Activated naive CD4-positive, alpha-beta T cell treated with anti-CD3 and anti-CD28 coated beads for 36 hours (primary cell): ENCODE measurements at regions not wholly inside any gene's neighbourhood (a gene's known extent, or its start where the extent isn't known, plus 50 kb on each side); places are given as distances from the start of the nearest gene placed in this dataset.

Experiments used
- CTCF ChIA-PET: fragments of 350-600 bp; sonication (Branson Sonifier 250); formaldehyde crosslinking; loops from one replicate; lab custom pipeline; 2021; ENCODE audit warnings: antibody characterized with exemption; lab: Charles Lee
- DNase-seq: peaks from one replicate; pipeline ENCODE4 v3.0.0-alpha.2; 2020
- H3K27ac Mint-ChIP-seq: one replicate; pipeline ENCODE4 v1.8.0; 2021; ENCODE audit warnings: mild to moderate bottlenecking, mixed read lengths
- H3K27me3 Mint-ChIP-seq: one replicate; pipeline ENCODE4 v1.8.0; 2021; ENCODE audit warnings: low read depth, mixed read lengths
- H3K36me3 Mint-ChIP-seq: one replicate; pipeline ENCODE4 v1.8.0; 2021; ENCODE audit warnings: low read depth, mixed read lengths
- H3K4me1 Mint-ChIP-seq: one replicate; pipeline ENCODE4 v1.8.0; 2021; ENCODE audit warnings: low read depth, mixed read lengths
- H3K4me3 Mint-ChIP-seq: one replicate; pipeline ENCODE4 v1.8.0; 2021; ENCODE audit warnings: mild to moderate bottlenecking, moderate library complexity, mixed read lengths
- H3K9me3 Mint-ChIP-seq: one replicate; pipeline ENCODE4 v1.8.0; 2021; ENCODE audit warnings: mixed read lengths
- intact Hi-C: fragments of 100-400 bp; cut with micrococcal nuclease; formaldehyde crosslinking; loops from one replicate; pipeline ENCODE4 v1.15.1; 2023

DNA sequence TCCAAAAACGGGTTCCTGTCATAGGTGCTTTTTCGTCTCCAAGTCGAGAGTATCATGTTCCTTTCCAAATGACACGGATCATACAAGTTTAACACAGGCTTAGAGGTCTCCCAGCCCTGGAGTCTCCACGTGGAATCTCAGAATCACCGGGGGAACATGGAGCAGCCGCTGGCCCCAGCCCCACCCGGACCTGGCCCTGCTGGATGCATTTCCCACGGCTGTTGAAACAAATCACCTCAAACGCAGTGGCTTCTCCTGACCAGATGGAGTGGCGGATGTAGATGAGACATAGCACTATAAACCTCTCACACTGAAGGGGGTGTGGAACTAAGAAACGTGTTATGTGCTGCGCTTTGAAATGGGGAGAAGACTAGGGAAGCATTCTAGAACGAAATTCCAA is 70.0 kb upstream of the FRMD1 start:
- peaks cover 25% of the 10 kb centered on the region for H3K27me3 Mint-ChIP-seq
- CTCF ChIA-PET = no interaction called here
- no peaks in the 10 kb centered on the region for H3K36me3 Mint-ChIP-seq
- H3K4me3 Mint-ChIP-seq = no peak overlapping the region
- DNase-seq = no peak
- H3K4me1 Mint-ChIP-seq = no peaks in the 10 kb centered on the region
- H3K27ac Mint-ChIP-seq = no peak overlapping the region
- intact Hi-C loops = no loop called here
- H3K9me3 Mint-ChIP-seq = no peaks in the 10 kb centered on the region

DNA sequence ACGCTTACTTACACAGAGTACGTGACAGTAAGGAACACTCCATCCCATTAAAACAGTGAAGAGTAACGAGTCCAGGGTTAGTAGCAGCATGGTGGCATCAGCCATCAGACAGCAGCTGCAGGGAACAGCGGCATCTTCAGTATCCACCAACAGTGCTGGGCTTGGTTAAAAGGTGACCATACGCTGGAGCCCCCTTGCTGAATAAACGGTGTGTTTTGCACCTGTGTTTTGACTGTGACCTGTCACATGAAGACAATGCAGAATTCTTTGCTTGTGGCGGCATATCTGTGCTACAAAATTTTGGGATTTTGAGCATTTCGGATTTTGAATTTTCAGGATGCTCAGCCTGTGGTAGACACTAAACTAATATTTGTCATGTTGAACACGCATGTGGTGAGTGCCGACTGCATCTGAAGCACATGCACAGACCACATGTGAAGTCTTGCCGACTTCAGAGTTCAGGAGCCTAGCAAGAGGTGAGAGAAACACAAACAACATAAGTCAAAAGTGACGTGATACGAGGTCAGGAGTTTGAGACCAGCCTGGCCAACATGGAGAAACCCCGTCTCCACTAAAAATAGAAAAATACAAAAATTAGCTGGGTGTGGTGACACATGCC is 69.3 kb upstream of the FRMD1 start:
- CTCF ChIA-PET = no interaction called here

DNA sequence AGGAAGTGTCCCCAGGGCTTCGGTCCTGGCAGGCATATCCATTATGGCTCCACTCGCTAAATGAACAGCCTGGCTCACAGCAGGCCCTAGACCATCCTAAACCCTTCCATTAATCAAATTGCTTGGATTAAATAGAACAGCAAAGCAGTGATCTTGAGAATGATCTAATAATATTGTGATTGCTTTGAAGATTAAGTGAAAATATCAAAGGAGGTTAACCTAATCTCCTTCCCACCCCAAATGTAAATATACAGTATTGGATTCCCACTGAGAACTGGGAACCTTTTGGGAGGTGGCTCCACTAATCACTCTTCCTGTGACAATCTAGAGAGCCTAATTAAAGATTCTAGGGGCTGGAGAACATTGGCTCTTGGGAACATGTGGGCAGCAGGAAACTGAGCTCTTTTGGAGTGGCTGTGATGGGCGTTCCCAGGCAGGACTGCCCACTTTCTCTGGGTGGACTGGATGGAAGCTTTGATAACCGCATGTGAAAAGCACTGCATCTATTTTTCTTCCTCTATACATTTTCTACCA is 68.3 kb upstream of the FRMD1 start:
- H3K9me3 Mint-ChIP-seq = no peaks in the 10 kb centered on the region

More for the DNA sequence above, 69.3 kb upstream of the FRMD1 start:
- no peak for DNase-seq
- Mint-ChIP-seq H3K36me3 (no peaks in the 10 kb centered on the region), H3K27ac (no peak overlapping the region), H3K4me3 (no peak overlapping the region), H3K9me3 (no peaks in the 10 kb centered on the region), H3K4me1 (no peaks in the 10 kb centered on the region), H3K27me3 (peaks cover 28% of the 10 kb centered on the region)
- intact Hi-C loops = no loop called here

DNA sequence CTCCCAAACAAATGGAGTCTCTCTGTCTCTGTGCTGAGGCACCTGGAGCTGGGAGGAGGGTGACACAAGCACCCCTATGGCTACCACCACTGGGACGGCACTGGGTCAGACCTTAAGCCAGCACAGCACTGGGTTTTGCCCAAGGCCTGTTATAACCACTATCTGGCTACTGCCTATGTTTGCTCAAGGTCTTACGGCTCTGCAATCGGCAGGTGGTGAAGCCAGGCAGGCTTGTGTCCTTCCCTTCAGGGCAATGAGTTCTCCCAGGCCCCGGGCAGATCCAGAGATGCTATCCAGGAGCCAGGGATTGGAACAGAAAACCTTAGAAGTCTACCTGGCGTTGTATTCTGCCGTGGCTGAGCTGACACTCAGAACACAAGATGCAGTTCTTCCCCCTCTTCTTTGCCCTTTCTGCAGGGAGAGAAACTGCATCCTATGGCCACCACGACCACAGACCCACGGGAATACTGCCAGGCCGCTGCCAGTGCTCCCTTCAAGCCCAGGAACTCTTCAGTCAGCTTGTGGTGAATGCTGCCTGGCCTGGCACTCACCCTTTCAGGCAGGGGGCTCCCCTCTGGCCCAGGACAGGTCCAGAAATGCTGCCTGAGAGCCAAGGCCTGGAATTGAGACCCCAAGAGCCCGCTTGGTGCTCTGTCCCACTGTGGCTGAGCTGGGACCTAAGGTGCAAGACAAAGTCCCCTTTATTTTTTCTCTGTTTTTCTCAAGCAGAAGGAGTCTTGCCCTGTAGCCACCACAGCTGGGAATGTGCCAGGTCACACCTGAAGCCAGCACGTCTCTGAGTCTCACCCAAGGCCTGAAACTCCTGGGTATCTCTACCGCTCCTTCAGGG is 67.0 kb upstream of the FRMD1 start:
- Mint-ChIP-seq H3K9me3 (no peaks in the 10 kb centered on the region), H3K4me1 (no peaks in the 10 kb centered on the region), H3K27ac (no peak overlapping the region), H3K36me3 (no peaks in the 10 kb centered on the region), H3K4me3 (no peak overlapping the region), H3K27me3 (peaks cover 31% of the 10 kb centered on the region)
- intact Hi-C loops = no loop called here
- no peak for DNase-seq
- CTCF ChIA-PET = no interaction called here

More for the DNA sequence above, 68.3 kb upstream of the FRMD1 start:
- no peaks in the 10 kb centered on the region for H3K4me1 Mint-ChIP-seq
- H3K4me3 Mint-ChIP-seq = no peak overlapping the region
- intact Hi-C loops = no loop called here
- DNase-seq = no peak
- CTCF ChIA-PET = no interaction called here
- peaks cover 25% of the 10 kb centered on the region for H3K27me3 Mint-ChIP-seq
- no peak overlapping the region for H3K27ac Mint-ChIP-seq
- no peaks in the 10 kb centered on the region for H3K36me3 Mint-ChIP-seq

DNA sequence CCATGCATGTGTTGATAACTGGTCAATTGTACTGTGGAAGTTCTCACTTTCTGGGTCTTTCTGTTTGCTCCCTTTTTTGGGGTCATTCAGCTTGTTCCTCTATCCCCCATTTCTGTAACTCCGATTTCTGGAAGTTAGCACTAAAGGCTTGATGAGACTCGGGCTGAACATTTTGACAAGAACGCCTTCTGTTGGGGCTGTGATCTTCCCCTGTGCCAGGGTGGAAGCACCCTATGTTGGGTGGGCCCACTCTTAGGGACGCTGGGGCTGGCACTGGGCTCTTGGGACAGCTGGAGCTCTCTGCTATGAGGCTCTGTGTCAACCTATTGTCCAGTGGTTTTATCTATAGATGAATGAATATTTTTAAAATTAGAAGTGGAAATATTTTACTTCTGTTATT is 60.1 kb upstream of the FRMD1 start:
- CTCF ChIA-PET = no interaction called here
- Mint-ChIP-seq H3K36me3 (no peaks in the 10 kb centered on the region), H3K4me3 (no peak overlapping the region), H3K4me1 (no peaks in the 10 kb centered on the region), H3K9me3 (no peaks in the 10 kb centered on the region), H3K27ac (no peak overlapping the region), H3K27me3 (peaks cover 19% of the 10 kb centered on the region)
- intact Hi-C loops = no loop called here
- no peak for DNase-seq

DNA sequence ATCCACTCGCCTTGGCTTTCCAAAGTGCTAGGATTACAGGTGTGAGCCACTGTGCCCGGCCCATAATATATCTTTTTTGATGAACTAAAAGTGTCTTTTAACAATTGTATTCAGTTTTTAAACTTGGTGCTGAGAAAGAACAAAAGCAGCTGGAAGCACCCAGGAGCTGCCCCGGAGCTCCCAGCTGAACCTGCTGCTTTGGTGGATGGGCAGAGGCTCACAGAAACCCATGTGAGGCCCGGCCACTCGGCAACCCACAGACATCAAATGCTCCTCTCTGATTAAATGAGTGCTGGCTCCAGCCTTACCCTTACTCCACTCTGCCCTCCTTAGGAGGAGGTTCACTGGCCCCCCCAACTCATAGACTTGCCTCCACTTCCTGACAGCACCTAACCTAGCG is 59.4 kb upstream of the FRMD1 start:
- no peaks in the 10 kb centered on the region for H3K36me3 Mint-ChIP-seq
- DNase-seq = no peak
- CTCF ChIA-PET = no interaction called here
- no peaks in the 10 kb centered on the region for H3K9me3 Mint-ChIP-seq
- H3K27ac Mint-ChIP-seq = no peak overlapping the region
- intact Hi-C loops = no loop called here
- no peaks in the 10 kb centered on the region for H3K4me1 Mint-ChIP-seq
- peaks cover 19% of the 10 kb centered on the region for H3K27me3 Mint-ChIP-seq
- H3K4me3 Mint-ChIP-seq = no peak overlapping the region

DNA sequence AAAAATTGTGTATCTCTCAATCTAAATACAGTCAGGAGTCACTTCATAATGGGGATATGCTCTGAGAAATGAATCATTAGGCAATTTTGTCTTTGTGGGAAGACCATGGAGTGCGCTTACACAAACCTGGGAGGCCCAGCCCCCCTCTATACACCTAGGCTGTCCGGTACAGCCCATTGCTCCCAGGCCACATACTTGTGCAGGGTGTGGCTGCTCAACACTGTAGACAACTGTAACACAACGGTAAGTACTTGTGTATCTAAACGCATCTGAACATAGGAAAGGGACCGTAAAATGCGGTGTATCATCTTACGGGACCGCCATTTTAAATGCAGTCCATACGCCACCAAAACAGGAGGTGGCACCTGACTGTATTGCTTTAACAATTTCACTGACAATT is 58.0 kb upstream of the FRMD1 start:
- Mint-ChIP-seq H3K27ac (no peak overlapping the region), H3K4me3 (no peak overlapping the region), H3K27me3 (peaks cover 30% of the 10 kb centered on the region), H3K4me1 (no peaks in the 10 kb centered on the region), H3K36me3 (no peaks in the 10 kb centered on the region), H3K9me3 (no peaks in the 10 kb centered on the region)
- CTCF ChIA-PET = no interaction called here
- intact Hi-C loops = no loop called here
- no peak for DNase-seq

DNA sequence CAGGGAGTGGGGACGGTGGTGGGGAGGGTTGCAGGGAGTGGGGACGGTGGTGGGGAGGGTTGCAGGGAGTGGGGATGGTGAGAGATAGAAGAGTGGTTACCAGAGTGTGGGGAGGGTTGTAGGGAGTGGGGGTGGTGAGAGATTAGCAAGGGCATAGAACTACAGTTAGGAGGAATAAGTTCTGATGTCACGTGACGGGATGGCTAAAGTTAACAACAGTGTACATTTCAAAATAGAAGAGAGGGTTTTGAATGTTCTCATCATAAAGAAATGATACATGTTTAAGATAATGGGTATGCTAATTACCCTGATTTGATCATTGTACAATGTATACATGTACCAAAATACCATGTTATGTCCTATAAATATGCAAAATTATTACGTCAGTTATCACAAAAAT is 57.6 kb upstream of the FRMD1 start:
- no peaks in the 10 kb centered on the region for H3K9me3 Mint-ChIP-seq
- CTCF ChIA-PET = interaction anchor here (0.6 kb wide), 1 partner anchor 32 kb away, joined by 3 read pairs; no protein-coding TSS in a partner anchor
- DNase-seq = no peak
- intact Hi-C loops = no loop called here
- no peak overlapping the region for H3K27ac Mint-ChIP-seq
- peaks cover 30% of the 10 kb centered on the region for H3K27me3 Mint-ChIP-seq
- no peak overlapping the region for H3K4me3 Mint-ChIP-seq
- H3K36me3 Mint-ChIP-seq = no peaks in the 10 kb centered on the region
- no peaks in the 10 kb centered on the region for H3K4me1 Mint-ChIP-seq

DNA sequence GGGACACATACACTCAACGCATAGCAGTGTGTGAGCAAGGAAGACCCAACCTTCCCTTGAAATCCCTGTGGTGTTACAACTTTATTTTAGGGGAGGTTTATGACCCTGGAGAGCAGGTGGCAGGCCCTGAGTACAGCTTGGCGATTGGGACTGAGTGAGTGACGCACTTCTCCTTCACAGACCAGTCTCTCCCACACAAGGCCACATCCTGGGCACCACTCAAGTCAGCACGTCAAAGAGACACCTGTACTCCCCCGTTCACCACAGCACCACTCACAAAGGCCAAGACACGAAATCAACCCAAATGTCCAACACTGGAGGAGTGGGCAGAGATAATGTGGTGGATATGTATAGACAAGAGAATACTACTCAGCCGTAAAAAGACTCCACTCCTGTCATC is 57.0 kb upstream of the FRMD1 start:
- no peak overlapping the region for H3K4me3 Mint-ChIP-seq
- H3K4me1 Mint-ChIP-seq = no peaks in the 10 kb centered on the region
- H3K27me3 Mint-ChIP-seq = peaks cover 34% of the 10 kb centered on the region
- H3K36me3 Mint-ChIP-seq = no peaks in the 10 kb centered on the region
- DNase-seq = no peak
- CTCF ChIA-PET = interaction anchor here (0.6 kb wide), 1 partner anchor 32 kb away, joined by 3 read pairs; no protein-coding TSS in a partner anchor
- H3K27ac Mint-ChIP-seq = no peak overlapping the region
- H3K9me3 Mint-ChIP-seq = no peaks in the 10 kb centered on the region
- intact Hi-C loops = no loop called here

DNA sequence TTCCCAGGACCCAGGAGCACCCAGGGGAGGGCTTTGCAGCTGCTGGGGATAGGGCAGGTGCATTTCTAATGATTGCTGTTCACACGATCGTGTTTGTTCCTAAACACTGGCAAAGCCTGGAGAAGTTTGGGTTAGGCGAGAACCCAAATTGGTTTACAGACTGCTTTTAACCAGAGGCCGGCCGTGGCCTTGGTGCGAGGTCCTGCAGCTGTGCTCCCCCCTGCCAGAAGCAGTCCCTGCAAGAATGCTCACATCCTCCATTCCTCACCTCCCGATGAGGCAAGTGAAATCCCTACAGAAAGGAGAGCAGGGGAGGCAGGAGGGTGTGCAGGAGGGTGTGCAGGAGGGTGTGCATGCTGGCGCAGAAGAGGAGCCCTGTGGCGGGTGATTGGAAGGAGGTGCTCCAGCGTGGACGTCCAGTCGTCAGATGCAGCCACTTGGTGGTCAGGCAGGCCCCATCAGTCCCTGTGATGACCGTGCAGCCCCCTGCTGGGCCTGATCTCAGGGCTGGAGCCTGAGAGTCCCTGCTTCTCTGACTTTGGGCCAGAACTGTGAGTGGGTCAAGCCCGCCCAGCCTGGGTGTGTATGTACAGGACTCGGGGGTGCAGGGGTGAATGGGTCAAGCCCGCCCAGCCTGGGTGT is 55.7 kb upstream of the FRMD1 start:
- CTCF ChIA-PET = no interaction called here
- H3K4me3 Mint-ChIP-seq = no peak overlapping the region
- DNase-seq = no peak
- peak overlapping the region; percentile 36 for H3K27ac Mint-ChIP-seq
- H3K9me3 Mint-ChIP-seq = no peaks in the 10 kb centered on the region
- H3K4me1 Mint-ChIP-seq = no peaks in the 10 kb centered on the region
- no peaks in the 10 kb centered on the region for H3K36me3 Mint-ChIP-seq
- H3K27me3 Mint-ChIP-seq = peaks cover 33% of the 10 kb centered on the region
- intact Hi-C loops = no loop called here

DNA sequence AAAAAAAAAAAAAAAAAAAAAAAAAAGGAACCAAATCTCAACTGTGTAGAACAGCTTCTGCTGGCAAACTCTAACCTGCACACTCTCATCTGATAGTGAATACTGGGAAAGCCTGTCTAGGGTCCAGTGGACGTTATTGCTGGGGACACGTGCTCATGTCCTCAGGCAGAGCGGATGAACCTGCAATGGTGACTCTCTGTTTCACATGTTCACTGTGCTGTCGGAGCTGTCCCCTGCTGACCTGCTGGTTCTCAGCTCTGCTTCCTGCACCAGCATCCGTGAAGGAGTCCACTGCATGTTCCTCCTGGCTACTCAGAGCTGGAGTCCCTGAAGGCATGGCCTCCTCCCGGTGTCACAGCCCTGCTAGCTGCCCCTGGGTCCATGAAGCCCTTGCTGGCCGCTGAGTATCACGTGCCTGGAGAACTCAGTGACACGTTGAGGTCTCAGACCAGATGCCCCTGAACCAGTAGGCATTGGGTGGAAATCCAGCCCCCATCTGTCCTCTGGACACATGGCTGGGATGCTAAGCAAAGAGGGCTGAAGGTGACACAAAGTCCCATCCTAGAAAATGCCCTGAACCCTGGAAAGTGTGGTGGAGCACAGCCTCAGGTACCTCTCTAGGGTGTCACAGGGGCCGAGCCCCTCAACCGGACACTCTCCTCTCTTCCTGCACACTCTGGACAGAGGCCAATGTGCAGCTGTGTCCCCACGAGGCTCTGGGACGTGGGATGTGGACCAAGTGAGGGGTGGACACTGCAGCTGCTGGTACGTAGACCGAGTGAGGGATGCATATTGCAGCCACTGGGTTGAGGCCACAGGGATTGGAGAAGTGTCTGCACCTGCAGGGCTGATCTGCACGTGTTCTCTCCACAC is 54.9 kb upstream of the FRMD1 start:
- no peak for DNase-seq
- Mint-ChIP-seq H3K4me3 (no peak overlapping the region), H3K27ac (no peak overlapping the region), H3K9me3 (no peaks in the 10 kb centered on the region), H3K4me1 (no peaks in the 10 kb centered on the region), H3K27me3 (peaks cover 33% of the 10 kb centered on the region), H3K36me3 (no peaks in the 10 kb centered on the region)
- CTCF ChIA-PET = interaction anchor here (0.6 kb wide), 1 partner anchor 643 kb away, joined by 4 read pairs; no protein-coding TSS in a partner anchor
- intact Hi-C loops = no loop called here

DNA sequence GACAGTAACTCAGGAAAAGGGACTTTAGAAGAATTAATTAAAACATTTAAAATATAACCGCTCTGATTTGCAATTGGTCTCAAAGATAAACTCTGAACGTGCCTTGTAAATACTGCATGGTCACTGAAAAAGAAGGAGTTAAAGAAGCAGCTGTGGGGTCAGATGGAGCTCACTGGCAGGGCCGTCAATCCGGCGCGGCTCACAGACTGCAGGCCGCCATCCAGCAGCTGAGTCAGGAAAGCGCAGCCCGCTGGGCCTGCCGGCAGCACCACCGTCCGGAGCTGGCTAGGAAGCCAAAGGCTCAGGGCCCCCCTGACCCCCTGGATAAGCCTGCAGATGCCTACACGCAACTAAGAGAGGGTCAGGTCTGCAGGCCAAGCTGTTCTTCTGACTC is 54.2 kb upstream of the FRMD1 start:
- CTCF ChIA-PET = no interaction called here
- no peak overlapping the region for H3K4me3 Mint-ChIP-seq
- H3K27me3 Mint-ChIP-seq = peaks cover 33% of the 10 kb centered on the region
- H3K9me3 Mint-ChIP-seq = no peaks in the 10 kb centered on the region
- intact Hi-C loops = no loop called here
- H3K4me1 Mint-ChIP-seq = no peaks in the 10 kb centered on the region
- no peaks in the 10 kb centered on the region for H3K36me3 Mint-ChIP-seq
- DNase-seq = no peak
- H3K27ac Mint-ChIP-seq = no peak overlapping the region
